ENCODE measurements at regions not wholly inside any gene's neighbourhood (a gene's known extent, or its start where the extent isn't known, plus 50 kb on each side); places are given as distances from the start of the nearest gene placed in this dataset.

DNA sequence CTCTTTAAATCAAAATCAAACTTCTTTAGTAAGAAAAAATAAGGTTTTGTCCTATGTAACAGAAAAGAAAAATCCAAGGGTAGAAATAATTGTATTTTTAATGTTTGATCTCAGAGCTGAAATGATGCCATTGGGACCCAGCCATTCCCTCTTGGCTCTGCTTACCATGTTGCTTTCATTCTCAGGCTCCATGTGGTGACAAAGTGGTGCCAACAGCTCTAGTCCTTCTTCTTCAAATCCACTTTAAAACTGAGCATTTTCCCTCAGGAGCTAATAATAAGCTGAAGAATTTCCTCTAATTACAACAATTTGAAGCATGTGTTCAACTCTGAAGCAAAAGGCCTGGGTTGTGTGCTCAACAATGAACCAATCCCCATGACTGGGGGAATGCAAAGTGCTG, 327.9 kb downstream of the EN1 start:
- DNase-seq (no peak), ATAC-seq (no peak)
- no peaks in the 10 kb centered on the region for H3K27me3 Mint-ChIP-seq (ENCODE audit: low read depth)
- H3K4me3 Mint-ChIP-seq = no peak overlapping the region
- H3K36me3 Mint-ChIP-seq (ENCODE audit: insufficient read depth) = no peaks in the 10 kb centered on the region
- H3K9me3 Mint-ChIP-seq = peaks cover 12% of the 10 kb centered on the region
- H3K4me1 Mint-ChIP-seq (ENCODE audit: low read depth) = no peaks in the 10 kb centered on the region

DNA sequence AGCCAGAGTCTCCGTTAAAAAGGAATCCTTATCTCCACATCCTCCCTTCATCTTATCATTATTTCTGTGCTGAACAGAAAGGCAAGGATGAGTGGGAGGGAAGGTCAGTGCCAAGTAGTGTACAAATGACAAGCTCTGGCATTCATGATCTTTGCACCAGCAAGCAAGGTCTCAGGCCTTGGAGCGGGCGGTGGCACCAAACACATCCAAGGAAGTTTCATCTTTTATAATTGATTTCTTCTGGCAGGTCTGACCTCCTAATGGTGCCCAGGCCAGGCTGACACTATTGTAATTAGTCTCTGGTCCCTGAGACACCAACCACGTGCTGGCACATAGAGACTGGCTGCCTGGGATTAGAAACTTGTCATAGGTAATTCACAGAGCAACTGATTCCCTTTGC, 336.6 kb downstream of the EN1 start:
- Mint-ChIP-seq H3K9me3 (peaks cover 4% of the 10 kb centered on the region), H3K4me3 (no peak overlapping the region), H3K4me1 (ENCODE audit: low read depth) (no peaks in the 10 kb centered on the region), H3K27me3 (ENCODE audit: low read depth) (peaks cover 3% of the 10 kb centered on the region), H3K36me3 (ENCODE audit: insufficient read depth) (no peaks in the 10 kb centered on the region)
- DNase-seq (no peak), ATAC-seq (no peak)

DNA sequence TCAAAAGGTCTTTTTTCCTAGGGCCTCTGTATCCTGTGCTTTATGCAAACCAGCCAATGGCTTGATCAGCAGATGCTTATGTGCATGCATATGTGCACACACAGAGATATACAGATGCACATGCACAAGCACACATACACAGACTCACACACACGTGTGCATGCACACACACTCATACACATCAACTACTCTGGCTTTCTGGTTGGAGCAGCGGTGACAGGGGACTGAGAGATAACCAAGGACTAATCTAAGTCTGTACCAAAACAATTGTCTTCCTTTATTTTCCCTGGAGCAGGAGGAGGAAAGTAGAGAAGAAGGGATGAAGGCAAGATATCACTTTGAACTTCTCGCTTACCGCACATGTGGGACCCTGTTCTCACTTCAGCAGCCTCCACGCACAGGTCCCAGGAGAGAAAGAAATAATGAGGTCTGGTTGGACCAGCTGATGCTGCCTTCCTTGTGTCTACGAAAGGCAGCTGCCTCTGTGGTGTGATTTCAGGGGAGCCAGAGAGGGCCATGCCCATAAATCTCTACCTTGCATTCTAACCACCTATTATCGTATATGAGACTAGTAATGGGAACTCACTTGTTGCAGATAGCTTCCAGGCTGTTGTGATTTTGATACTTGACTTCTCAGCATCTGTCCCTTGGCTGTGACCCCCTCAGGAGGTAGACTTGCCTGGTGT, 338.0 kb downstream of the EN1 start:
- Mint-ChIP-seq H3K27me3 (ENCODE audit: low read depth) (peaks cover 3% of the 10 kb centered on the region), H3K36me3 (ENCODE audit: insufficient read depth) (no peaks in the 10 kb centered on the region), H3K9me3 (peaks cover 3% of the 10 kb centered on the region), H3K4me3 (no peak overlapping the region), H3K4me1 (ENCODE audit: low read depth) (no peaks in the 10 kb centered on the region)
- no peak for DNase-seq
- ATAC-seq = no peak

DNA sequence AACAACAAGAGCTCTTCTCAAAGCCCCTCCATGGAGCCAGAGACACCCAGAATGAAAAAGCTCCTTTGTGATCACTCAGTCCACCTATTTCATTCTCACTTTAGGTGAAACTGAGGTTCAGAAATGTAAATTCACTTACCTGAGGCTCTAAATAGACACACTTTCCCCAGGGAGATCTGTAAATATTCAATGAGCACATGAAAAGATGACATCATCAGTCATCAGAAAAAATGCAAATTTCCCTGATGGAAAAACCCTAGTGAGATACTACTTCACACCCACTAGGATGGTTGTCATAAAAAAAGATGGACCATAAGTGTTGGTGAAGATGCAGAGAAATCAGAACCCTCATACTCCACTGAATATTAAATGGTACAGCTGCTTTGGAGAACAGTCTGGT, 339.2 kb downstream of the EN1 start:
- no peak for ATAC-seq
- Mint-ChIP-seq H3K9me3 (no peaks in the 10 kb centered on the region), H3K4me1 (ENCODE audit: low read depth) (no peaks in the 10 kb centered on the region), H3K4me3 (no peak overlapping the region), H3K36me3 (ENCODE audit: insufficient read depth) (no peaks in the 10 kb centered on the region), H3K27me3 (ENCODE audit: low read depth) (peaks cover 3% of the 10 kb centered on the region)
- DNase-seq = no peak

DNA sequence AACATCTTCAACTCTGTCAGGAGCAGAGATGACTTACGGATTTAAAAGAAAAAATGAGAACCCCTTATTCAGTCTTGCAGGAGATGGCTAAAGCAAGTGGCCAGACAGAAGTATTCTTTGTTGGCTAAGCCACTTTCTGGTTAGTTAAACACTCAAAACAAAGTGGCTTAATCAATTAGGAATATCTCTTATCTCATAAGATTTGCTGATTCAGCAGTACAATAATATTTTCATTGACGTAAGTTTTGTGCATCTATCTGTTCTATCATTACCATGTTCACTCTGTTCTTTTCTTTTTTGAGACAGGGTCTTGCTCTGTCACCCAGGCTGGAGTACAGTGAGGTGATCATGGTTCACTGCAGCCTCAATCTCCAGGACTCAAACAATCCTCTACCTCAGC, 342.0 kb downstream of the EN1 start:
- Mint-ChIP-seq H3K9me3 (no peaks in the 10 kb centered on the region), H3K27me3 (ENCODE audit: low read depth) (peaks cover 5% of the 10 kb centered on the region), H3K4me3 (no peak overlapping the region), H3K4me1 (ENCODE audit: low read depth) (no peaks in the 10 kb centered on the region), H3K36me3 (ENCODE audit: insufficient read depth) (no peaks in the 10 kb centered on the region)
- no peak for ATAC-seq
- DNase-seq = no peak

DNA sequence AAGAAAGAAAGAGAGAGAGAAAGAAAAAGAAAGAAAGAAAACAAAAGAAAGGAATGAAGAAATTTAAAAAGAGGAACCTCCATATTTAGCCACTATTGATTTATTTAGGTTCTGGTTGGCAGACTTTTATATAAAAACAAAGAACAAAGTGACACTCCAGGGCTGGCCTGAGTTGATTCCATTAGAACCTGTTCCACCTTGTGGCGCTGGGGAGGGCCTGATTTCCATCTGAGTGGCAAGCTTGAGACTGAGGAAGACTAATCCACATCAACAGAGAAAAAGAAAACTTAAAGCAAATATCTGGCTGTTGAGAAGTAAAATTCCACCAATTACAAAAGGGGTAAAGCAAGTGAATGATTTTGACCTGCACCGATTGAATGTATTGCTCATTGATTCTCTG, 345.3 kb downstream of the EN1 start:
- no peak for DNase-seq
- Mint-ChIP-seq H3K36me3 (ENCODE audit: insufficient read depth) (no peaks in the 10 kb centered on the region), H3K27me3 (ENCODE audit: low read depth) (peaks cover 6% of the 10 kb centered on the region), H3K4me1 (ENCODE audit: low read depth) (no peaks in the 10 kb centered on the region), H3K4me3 (no peak overlapping the region), H3K9me3 (no peaks in the 10 kb centered on the region)
- no peak for ATAC-seq

DNA sequence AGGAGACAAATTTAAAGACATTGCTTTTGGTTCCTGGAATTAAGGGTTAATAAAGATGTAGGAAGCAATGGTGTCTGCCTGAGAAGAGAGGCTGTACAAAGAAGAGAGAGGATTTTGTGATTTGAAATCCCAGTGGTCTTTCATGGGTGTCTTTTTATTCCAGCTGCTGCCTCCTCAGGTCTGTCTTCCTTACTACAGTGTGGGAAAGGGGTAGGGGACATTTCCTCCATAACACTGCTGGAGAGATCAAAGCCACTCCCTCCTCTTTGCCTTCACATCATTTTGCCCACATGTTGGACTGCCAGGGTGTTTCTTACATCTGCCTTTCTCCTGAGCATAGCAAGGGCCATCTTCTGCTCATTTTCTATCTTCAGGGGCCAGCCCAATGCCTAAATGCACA, 348.5 kb downstream of the EN1 start:
- DNase-seq (no peak), ATAC-seq (no peak)
- H3K4me1 Mint-ChIP-seq (ENCODE audit: low read depth) = no peaks in the 10 kb centered on the region
- H3K36me3 Mint-ChIP-seq (ENCODE audit: insufficient read depth) = no peaks in the 10 kb centered on the region
- no peaks in the 10 kb centered on the region for H3K9me3 Mint-ChIP-seq
- peaks cover 6% of the 10 kb centered on the region for H3K27me3 Mint-ChIP-seq (ENCODE audit: low read depth)
- H3K4me3 Mint-ChIP-seq = no peak overlapping the region

DNA sequence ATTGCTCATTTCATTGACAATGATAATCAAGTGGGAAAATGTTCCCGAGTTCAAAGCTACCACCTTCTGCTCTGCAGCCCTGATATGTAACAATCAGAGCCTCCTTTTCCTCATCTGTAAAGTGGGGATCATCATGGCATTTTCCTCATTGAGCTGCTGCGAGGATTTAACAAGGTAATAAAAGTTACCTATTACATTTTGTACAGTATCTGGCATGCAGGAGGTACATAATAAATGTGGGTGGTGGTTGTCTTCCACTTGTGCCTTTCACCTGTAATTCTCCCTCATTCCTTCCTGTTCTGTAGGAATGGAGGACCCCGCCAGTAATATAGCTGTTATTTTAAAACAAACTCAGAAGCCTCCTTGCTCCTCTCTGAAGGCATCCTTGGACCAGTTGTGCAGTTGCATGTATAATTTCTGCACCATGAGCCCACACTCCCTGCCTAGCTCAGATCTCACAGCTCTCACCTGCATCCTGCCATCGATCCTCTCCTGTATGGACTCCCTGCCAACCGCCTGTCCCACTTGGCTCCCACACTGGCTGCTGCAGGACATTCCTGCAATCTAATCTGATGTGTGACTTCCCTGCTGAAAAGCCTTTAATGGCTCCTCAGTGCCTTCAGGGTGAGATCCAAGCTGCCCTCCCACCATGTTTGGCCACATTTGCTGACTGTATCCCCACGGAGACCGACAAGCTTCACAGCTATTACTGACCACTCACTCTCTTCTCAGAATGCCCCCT, 350.4 kb downstream of the EN1 start:
- Mint-ChIP-seq H3K9me3 (peaks cover 3% of the 10 kb centered on the region), H3K4me3 (no peak overlapping the region), H3K4me1 (ENCODE audit: low read depth) (no peaks in the 10 kb centered on the region), H3K36me3 (ENCODE audit: insufficient read depth) (no peaks in the 10 kb centered on the region), H3K27me3 (ENCODE audit: low read depth) (peaks cover 7% of the 10 kb centered on the region)
- DNase-seq (no peak), ATAC-seq (no peak)

DNA sequence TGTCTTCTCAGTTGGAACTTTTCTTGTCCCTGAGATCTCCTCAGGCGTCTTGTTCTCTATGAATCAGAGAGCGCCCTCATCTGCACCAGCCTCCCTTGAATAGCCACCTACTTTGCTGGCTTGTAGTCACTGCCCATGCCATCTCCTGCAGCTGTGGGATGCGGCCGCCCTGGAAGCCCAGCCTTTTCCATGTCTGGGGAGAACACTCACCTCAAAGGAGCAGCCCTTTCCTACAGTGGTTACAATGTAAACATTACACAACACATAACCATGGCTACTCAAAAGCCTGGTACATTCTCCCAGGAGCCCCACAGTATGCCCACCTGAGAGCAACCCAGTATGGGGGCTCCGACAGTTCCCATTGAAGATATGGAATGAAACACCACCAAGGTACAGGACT, 351.0 kb downstream of the EN1 start:
- H3K9me3 Mint-ChIP-seq = peaks cover 6% of the 10 kb centered on the region
- no peak for DNase-seq
- no peaks in the 10 kb centered on the region for H3K4me1 Mint-ChIP-seq (ENCODE audit: low read depth)
- no peaks in the 10 kb centered on the region for H3K36me3 Mint-ChIP-seq (ENCODE audit: insufficient read depth)
- no peak for ATAC-seq
- H3K27me3 Mint-ChIP-seq (ENCODE audit: low read depth) = peaks cover 10% of the 10 kb centered on the region
- no peak overlapping the region for H3K4me3 Mint-ChIP-seq

DNA sequence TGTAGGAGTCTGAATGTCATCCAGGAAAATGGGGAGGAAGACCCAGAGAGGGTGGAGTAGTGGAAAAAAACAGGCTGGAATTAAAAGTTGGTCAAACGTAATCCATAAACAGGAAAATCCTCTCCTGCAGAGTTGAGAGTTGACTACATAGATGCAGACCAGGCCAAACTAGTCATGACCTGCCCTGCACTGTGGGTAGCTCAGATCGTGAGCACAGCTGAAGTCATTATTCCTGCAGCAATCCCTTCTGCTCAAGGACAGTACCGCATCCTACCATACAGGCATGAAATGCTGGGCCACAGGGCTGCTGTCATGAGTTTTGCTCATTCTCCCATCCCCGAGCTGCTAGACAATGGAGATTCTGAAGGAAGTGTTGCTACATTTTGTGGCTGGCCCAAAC, 352.2 kb downstream of the EN1 start:
- ATAC-seq (no peak), DNase-seq (no peak)
- Mint-ChIP-seq H3K4me3 (no peak overlapping the region), H3K9me3 (peaks cover 6% of the 10 kb centered on the region), H3K36me3 (ENCODE audit: insufficient read depth) (no peaks in the 10 kb centered on the region), H3K4me1 (ENCODE audit: low read depth) (no peaks in the 10 kb centered on the region), H3K27me3 (ENCODE audit: low read depth) (peaks cover 11% of the 10 kb centered on the region)

DNA sequence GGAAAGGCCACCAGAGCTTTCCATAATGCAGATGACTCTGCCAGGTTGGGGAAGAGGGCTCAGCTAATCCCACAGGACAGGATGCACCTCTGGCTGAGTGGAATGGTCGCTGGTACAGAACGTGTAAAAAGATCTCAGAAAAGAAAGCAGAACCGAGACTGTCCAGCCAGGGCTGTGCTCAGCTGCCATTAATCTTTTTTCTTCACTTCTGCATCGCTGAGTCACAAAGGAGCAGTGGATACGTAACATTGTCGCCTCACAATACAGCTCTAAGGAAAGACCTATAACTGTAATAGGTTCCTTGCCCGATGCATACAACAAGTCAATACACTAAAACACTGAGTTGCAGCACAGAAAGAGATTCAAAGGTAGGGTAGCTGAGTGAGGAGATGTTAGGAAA, 354.2 kb downstream of the EN1 start:
- H3K9me3 Mint-ChIP-seq = peaks cover 6% of the 10 kb centered on the region
- no peak overlapping the region for H3K4me3 Mint-ChIP-seq
- DNase-seq = no peak
- no peaks in the 10 kb centered on the region for H3K4me1 Mint-ChIP-seq (ENCODE audit: low read depth)
- ATAC-seq = no peak
- H3K27me3 Mint-ChIP-seq (ENCODE audit: low read depth) = peaks cover 11% of the 10 kb centered on the region
- no peaks in the 10 kb centered on the region for H3K36me3 Mint-ChIP-seq (ENCODE audit: insufficient read depth)

DNA sequence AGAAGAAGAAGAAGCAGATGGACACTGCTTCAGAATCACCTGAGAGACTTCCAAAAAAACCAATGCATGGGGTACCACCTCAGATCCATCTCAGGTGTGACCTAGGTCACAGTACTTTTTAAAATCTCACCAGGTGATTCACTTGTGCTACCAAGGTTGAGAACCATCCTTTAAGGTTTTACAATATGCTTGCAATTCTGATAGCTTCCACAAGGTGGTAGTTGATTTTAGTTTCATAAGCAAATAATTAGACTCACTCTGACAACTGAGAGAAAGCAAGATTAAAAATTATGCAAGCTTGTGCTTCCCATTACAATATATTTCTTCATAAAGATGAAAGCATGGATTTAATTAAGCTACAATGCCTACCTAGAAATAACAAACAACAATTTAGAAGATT, 355.1 kb downstream of the EN1 start:
- DNase-seq = no peak
- H3K4me3 Mint-ChIP-seq = no peak overlapping the region
- no peaks in the 10 kb centered on the region for H3K4me1 Mint-ChIP-seq (ENCODE audit: low read depth)
- H3K36me3 Mint-ChIP-seq (ENCODE audit: insufficient read depth) = no peaks in the 10 kb centered on the region
- H3K27me3 Mint-ChIP-seq (ENCODE audit: low read depth) = peaks cover 9% of the 10 kb centered on the region
- no peak for ATAC-seq
- peaks cover 6% of the 10 kb centered on the region for H3K9me3 Mint-ChIP-seq

DNA sequence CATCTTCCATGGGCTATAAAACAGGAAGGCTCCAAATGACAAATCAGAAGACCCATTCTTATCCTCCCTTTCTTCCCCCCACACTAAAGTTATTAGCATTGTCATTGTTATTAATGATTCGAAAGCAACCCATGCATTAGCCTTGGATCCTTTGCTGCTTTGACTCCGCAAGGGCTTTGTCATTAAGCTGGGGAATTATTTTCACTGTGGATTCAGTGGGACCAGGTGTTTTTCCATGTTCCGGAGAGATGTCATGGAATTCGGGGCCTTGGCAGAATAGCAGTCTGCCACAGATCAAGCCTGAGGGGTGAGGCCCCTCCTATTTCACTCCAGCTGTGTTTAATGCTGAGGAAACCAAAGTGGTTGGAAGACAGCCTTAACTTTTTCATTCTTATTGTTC, 357.1 kb downstream of the EN1 start:
- Mint-ChIP-seq H3K4me1 (ENCODE audit: low read depth) (no peaks in the 10 kb centered on the region), H3K9me3 (peaks cover 6% of the 10 kb centered on the region), H3K4me3 (no peak overlapping the region), H3K36me3 (ENCODE audit: insufficient read depth) (no peaks in the 10 kb centered on the region), H3K27me3 (ENCODE audit: low read depth) (peaks cover 7% of the 10 kb centered on the region)
- DNase-seq = no peak
- ATAC-seq = no peak

DNA sequence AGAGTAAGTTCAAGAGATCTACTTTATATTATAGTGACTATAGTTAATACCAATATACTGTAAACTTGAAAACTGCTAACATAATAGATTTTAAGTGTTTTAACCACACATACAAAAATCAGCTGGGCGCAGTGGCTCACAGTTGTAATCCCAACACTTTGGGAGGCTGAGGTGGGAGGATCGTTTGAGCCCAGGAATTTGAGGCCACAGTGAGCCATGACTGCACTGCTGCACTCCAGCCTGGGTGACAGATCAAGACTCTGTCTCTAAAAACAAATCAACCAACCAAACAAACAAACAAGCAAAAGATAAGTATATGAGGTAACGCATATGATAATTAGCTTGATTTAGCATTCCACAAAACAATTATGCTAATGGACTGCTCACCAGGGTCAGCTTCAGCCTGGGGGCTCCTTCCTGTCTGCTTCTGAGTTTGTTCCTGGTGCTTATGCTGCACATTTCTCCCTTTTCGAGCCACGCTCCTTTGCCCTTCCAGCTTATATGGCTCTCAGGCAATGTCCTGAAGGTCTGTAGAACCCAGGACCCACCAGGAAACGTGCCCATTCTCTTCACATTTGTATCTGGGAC, 357.6 kb downstream of the EN1 start:
- Mint-ChIP-seq H3K4me3 (no peak overlapping the region), H3K9me3 (peaks cover 6% of the 10 kb centered on the region), H3K27me3 (ENCODE audit: low read depth) (peaks cover 7% of the 10 kb centered on the region), H3K36me3 (ENCODE audit: insufficient read depth) (no peaks in the 10 kb centered on the region), H3K4me1 (ENCODE audit: low read depth) (no peaks in the 10 kb centered on the region)
- ATAC-seq (no peak), DNase-seq (no peak)

DNA sequence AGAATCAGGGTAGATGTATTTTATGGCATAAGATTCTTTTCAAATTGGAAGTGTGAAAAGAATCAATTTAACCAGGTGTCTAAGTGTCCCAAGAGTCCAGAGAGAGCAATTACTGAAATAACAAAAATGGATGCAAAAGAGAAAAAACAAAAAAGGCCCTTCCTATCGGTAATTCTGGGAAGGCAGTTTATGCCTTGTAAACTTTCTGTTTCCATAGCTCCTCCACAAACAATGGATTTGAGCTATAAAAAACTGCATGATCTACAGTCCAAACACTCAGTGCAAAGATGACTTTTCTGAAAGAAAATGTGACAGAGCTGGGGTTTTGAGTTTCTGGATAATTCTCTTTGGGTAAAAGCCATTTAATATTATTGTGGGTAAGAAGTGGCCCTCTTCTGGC, 366.1 kb downstream of the EN1 start:
- Mint-ChIP-seq H3K36me3 (ENCODE audit: insufficient read depth) (no peaks in the 10 kb centered on the region), H3K27me3 (ENCODE audit: low read depth) (peaks cover 4% of the 10 kb centered on the region), H3K9me3 (peaks cover 4% of the 10 kb centered on the region), H3K4me3 (no peak overlapping the region), H3K4me1 (ENCODE audit: low read depth) (no peaks in the 10 kb centered on the region)
- DNase-seq (no peak), ATAC-seq (no peak)

Data from activated T-cell treated with anti-CD3 and anti-CD28 coated beads, Interleukin-2, amount 50 U/mL, for 4 hours (primary cell).